ENCODE measurements at regions not wholly inside any gene's neighbourhood (a gene's known extent, or its start where the extent isn't known, plus 50 kb on each side); places are given as distances from the start of the nearest gene placed in this dataset.

DNA sequence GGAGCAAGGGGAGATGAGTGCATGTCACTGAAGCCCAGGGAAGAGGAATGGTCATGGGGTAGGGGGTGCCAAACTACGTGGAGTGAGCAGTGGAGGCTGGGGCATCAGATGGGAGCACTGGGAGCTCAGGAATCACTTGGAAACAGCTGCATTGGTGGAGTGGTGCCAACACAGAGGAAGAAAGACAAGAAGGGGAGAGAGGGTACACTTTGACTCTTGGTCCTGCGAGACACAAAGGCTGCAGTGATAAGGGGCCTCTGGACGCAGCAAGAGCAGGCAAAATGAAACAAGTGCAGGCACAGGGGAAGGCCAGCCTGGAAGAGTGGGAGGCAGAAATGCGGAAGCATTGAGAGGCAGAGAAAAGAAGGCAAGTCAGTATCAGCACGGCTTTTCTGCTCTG, 134.7 kb upstream of the SMIM21 start:
- no peak for DNase-seq

DNA sequence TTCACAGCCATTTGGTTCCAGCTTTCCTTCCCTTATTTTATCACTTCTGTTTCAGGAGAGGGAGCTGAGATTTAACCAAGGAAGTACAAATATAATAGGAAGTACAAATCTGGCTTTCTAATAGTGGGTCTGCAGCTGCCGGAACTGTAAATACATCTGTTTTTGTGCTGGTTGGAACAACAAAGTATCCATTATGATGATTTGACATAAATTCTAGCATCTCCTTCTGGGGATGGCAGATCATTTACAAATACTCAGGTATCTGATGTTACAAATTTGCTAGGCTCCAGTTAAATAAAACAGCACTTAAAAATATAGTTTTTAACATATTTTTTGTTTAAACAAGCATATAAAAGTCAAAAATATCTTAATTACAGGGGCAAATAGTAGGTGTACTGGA, 131.3 kb upstream of the SMIM21 start:
- DNase-seq: no peak

- DNase-seq: no peak
These were observed 129.3 kb upstream of the SMIM21 start for GRCh38 chr18:75556841-75557240.

DNA sequence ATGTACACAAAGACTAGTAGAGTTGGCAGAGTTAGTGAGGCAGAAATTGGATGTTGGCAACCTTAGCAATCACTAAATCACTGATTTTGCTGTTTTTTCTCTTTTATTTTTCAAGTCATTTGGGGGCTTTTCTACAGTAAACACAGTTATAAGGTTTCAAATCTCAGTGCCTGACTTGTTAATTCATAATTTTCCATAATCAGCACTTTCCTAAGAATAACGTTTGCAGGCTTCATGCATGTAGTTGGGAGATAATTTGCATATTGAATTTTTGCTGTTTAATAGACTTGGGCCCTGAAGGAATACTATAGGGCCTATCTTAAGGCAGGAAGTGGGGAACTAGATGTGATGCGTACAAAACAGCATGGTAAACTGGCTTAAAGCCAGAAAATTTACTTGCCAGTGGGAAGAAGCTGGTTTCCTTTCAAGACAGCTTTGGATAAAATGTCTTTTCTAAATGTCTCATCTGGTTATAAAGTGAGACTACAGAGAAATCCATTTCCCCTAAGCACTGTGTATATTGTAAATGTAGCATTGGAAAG, 127.2 kb upstream of the SMIM21 start:
- DNase-seq: no peak

- DNase-seq: no peak
These were observed 126.7 kb upstream of the SMIM21 start for GRCh38 chr18:75554176-75554575.

DNA sequence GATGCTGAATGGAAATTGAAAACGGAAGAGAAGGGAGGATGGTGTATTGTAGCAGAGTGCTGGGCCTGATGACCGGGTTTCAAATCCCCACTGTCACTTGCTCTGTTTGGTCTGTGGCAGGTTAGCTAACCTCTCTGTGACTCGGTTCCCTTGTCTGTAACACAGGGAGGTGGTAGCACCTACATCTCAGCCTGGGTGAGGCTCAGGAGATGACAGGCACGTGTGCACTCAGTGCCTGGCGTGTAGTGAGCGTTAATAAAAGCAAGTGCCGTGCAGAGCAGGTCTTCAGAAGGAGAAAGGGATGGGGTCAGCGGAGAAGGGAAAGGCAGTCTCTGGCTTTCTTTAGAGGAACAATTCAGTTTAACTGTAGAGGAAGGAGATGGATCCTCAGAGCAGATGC, 125.5 kb upstream of the SMIM21 start:
- no peak for DNase-seq

- DNase-seq: no peak
These were observed 123.6 kb upstream of the SMIM21 start for GRCh38 chr18:75551071-75551470.

- no peak for DNase-seq
These were observed 120.9 kb upstream of the SMIM21 start for GRCh38 chr18:75548353-75548905.

DNA sequence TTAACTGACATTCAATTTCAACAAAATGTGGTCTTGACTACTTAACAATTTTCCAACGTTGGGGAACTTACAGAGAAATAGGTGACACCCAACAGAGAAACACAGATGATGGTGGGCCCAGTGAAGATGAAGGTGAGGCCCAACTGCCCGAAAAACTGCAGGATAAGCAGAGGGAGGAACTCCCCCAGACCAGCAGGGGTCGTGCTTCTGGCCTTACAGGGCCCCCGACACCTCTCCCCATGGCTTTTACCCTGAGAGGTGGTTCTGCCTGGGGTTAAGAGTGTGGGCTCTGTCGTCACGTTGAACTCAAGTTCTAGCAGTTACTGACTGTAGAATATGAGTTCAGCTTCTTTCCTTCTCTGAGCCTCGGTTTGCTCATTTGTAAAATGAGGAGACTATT, 119.5 kb upstream of the SMIM21 start:
- DNase-seq: no peak

DNA sequence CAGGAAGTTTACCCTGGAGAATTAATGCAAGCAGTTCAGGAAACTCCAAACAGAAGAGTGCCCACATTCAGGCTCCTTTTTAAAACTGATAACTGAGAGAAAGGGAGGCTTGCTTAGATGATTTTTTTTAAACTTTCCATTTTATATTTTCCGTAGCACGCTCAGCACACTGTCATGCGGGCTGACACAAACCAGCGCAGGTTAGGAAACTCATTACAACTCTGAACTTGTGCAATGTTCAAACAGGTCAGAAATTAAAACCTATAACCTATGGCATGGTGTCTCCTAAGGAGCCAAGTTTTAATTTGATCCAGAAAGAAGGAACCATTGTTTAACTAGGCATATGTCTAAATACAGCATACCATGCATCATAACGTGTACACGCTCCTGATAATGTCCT, 117.7 kb upstream of the SMIM21 start:
- no peak for DNase-seq

GRCh38 chr18:75544496-75544895, 117.0 kb upstream of the SMIM21 start:
- DNase-seq: no peak

GRCh38 chr18:75544051-75544481, 116.6 kb upstream of the SMIM21 start:
- DNase-seq: no peak

- DNase-seq: no peak
These were observed 111.2 kb upstream of the SMIM21 start for GRCh38 chr18:75538727-75539126.

DNA sequence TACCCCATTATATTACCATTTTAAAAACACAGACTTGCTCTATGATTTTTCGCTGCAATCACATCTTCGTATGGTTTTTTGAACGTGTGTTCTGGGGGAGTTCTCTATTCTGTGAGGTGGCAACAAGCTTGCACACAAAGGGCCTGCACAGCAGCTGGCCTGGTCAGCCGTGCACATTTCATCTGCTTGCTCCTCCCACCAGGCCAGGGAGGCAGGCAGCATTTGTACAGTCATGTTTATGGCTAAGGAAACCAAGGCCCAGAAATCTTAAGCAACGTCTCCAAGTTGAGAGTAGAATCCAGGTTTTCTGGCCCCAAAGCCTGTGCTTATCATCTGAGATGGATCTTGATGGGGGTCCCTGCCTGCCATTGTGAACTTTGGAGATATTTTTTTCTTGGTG, 106.4 kb upstream of the SMIM21 start:
- no peak for DNase-seq

DNA sequence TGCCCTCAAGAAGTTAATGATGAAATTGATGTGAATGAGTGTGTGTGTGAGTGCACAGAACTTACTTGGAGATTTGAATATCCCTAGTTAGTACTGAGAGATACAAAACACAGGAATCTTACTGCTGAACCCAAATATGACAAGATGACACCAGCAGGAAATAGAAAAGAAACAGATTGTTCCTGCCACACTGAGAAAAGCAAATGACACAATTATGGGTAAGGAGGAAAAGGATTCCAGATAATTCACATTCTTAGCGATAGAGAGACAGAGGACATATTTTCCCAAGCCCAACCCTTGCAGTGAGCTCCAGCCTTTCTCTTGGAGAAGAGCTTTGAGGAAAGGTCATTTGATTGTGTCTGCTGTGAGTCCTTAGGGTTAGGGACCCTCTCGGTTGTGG, 105.7 kb upstream of the SMIM21 start:
- no peak for DNase-seq

DNA sequence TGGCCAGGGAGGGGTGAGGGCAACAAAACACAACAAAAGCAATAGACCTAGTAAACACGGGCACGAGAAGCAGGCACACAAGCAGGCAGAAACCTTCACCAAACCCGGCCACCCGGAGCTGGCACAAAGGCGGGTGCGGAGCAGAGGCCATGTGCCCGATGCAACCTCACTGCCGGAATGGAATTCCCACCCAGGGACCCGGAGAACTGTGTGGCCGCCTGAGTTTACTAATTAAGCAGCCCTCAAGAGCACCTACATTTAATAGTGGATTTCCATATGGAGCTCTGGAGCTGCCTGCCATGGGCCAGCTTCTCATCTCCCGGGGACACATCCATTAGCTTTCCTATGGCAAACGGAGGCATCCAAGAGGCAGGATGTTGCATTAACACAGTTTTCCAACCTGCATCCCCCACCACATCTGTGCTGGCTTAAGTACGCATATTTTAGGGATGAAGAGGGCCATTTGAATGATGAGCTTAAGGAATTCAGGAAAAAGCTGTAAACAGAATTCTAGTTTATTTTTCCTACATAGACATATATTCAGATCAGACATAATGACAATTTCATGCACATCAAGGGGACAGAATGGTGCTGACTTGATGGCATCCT, 104.5 kb upstream of the SMIM21 start:
- no peak for DNase-seq

GRCh38 chr18:75531212-75531850, 103.8 kb upstream of the SMIM21 start:
- no peak for DNase-seq

GRCh38 chr18:75530566-75531211, 103.2 kb upstream of the SMIM21 start:
- no peak for DNase-seq

DNA sequence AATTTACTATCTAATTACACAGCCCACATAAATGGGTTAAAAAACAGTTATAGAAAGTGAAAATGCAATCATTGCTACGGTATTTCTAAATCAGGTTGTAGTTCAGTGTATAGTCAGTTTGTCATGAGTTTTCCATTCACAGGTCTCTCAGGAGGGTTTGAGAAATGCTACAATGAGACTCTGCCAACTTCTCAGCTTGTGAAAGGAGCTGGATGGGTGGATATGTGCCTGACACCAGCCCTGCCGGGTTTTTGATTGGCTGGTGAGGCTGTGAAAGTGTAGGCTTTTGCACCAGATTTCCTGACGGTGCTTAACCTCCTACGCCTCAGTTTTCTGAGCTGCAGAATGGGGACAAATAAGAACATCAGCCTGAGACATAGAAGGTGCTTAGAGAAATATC, 102.6 kb upstream of the SMIM21 start:
- no peak for DNase-seq

DNA sequence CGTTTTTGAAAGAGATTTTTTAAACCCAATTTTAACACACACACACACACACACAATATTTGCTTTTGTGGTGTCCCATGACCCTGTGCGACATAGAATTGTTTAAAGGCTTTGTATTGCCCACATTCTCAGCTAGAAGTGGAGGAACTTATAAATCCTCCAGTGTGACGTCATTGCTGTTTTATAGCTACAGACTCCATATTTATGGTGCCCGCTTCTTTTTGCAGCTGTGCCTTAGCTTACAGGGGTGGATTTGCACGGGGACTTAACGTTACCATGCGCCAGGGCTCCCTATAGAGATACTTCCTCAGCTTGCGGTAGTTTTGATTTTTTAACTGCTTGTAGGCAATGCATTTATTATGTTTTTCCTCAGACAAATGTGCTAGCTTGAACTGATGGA, 101.9 kb upstream of the SMIM21 start:
- DNase-seq: no peak

- DNase-seq: no peak
These were observed 100.6 kb upstream of the SMIM21 start for GRCh38 chr18:75527848-75528685.

- no peak for DNase-seq
These were observed 98.5 kb upstream of the SMIM21 start for GRCh38 chr18:75526038-75526437.

- no peak for DNase-seq
These were observed 97.8 kb upstream of the SMIM21 start for GRCh38 chr18:75525331-75525730.

All from CD4-positive, alpha-beta T cell treated with Interleukin-10 for 1 hour (primary cell).